WTC11 (cell line): ENCODE measurements at regions not wholly inside any gene's neighbourhood (a gene's known extent, or its start where the extent isn't known, plus 50 kb on each side); places are given as distances from the start of the nearest gene placed in this dataset.

ENCODE experiments used
- AR ChIP-seq: fragments of 250-450 bp; sonication (Bioruptor Pico); IDR thresholded peaks from 2 replicates; pipeline ENCODE4 v1.9.0; 2021; ENCODE audit warnings: mild to moderate bottlenecking
- ARID4B ChIP-seq: sonication (generic); formaldehyde crosslinking; IDR thresholded peaks from 2 replicates; pipeline ENCODE4 v1.8.0; 2023; ENCODE audit warnings: missing genetic modification reagents, mild to moderate bottlenecking, borderline replicate concordance
- ATF3 ChIP-seq: sonication (generic); formaldehyde crosslinking; conservative IDR thresholded peaks from 2 replicates; pipeline ENCODE4 v1.8.1; 2022; ENCODE audit warnings: mild to moderate bottlenecking, missing genetic modification reagents
- CREB1 ChIP-seq: sonication (generic); formaldehyde crosslinking; IDR thresholded peaks from 2 replicates; pipeline ENCODE4 v1.8.0; 2023; ENCODE audit warnings: mild to moderate bottlenecking, missing genetic modification reagents
- CTCF ChIP-seq: fragments of 200-600 bp; IDR thresholded peaks from 2 replicates; pipeline ENCODE4 v1.8.0; 2022; ENCODE audit warnings: antibody characterized with exemption
- E2F4 ChIP-seq: sonication (generic); formaldehyde crosslinking; IDR thresholded peaks from 2 replicates; pipeline ENCODE4 v1.8.1; 2022; ENCODE audit warnings: low read depth, mild to moderate bottlenecking, moderate library complexity, missing genetic modification reagents, borderline replicate concordance
- ETV6 ChIP-seq: sonication (generic); formaldehyde crosslinking; IDR thresholded peaks from 2 replicates; pipeline ENCODE4 v1.8.1; 2022; ENCODE audit warnings: mild to moderate bottlenecking, missing genetic modification reagents
- GTF2I ChIP-seq: fragments of 250-450 bp; sonication (Bioruptor Pico); conservative IDR thresholded peaks from 2 replicates; pipeline ENCODE4 v1.4.0; 2021; ENCODE audit warnings: mild to moderate bottlenecking
- IRF2 ChIP-seq: sonication (generic); formaldehyde crosslinking; IDR thresholded peaks from 2 replicates; pipeline ENCODE4 v1.8.0; 2022; ENCODE audit warnings: low read depth, missing genetic modification reagents, borderline replicate concordance
- MAX ChIP-seq: sonication (generic); formaldehyde crosslinking; IDR thresholded peaks from 2 replicates; pipeline ENCODE4 v1.8.0; 2022; ENCODE audit warnings: mild to moderate bottlenecking, missing genetic modification reagents
- NR2C2 ChIP-seq: sonication (generic); formaldehyde crosslinking; IDR thresholded peaks from 2 replicates; pipeline ENCODE4 v1.8.0; 2022; ENCODE audit warnings: mild to moderate bottlenecking, missing genetic modification reagents
- SMAD3 ChIP-seq: sonication (generic); formaldehyde crosslinking; IDR thresholded peaks from 2 replicates; pipeline ENCODE4 v1.8.0; 2022; ENCODE audit warnings: missing genetic modification reagents, mild to moderate bottlenecking, borderline replicate concordance
- SP1 ChIP-seq: sonication (generic); formaldehyde crosslinking; conservative IDR thresholded peaks from 2 replicates; pipeline ENCODE4 v1.8.1; 2022; ENCODE audit warnings: missing genetic modification reagents
- USF1 ChIP-seq: sonication (generic); formaldehyde crosslinking; IDR thresholded peaks from 2 replicates; pipeline ENCODE4 v1.8.0; 2022; ENCODE audit warnings: mild to moderate bottlenecking, missing genetic modification reagents

- no peak for TF ChIP-seq MAX (CRISPR knock-in tag)
- no peak for TF ChIP-seq CTCF
- TF ChIP-seq SP1 (CRISPR knock-in tag) = no peak
- TF ChIP-seq AR = no peak
- no peak for TF ChIP-seq USF1 (CRISPR knock-in tag)
- no peak for TF ChIP-seq E2F4
- TF ChIP-seq GTF2I (CRISPR knock-in tag) = no peak
- TF ChIP-seq NR2C2 (CRISPR knock-in tag) = no peak
- TF ChIP-seq CREB1 (CRISPR knock-in tag) = no peak
- no peak for TF ChIP-seq SMAD3 (CRISPR knock-in tag)
- no peak for TF ChIP-seq ETV6 (CRISPR knock-in tag)
- TF ChIP-seq ATF3 (CRISPR knock-in tag) = no peak
- TF ChIP-seq IRF2 (CRISPR knock-in tag) = no peak
- TF ChIP-seq ARID4B = no peak
Measured at GRCh38 chr6:105886066-105886813, 199.9 kb upstream of the PRDM1 start.
